H9 (cell line): ENCODE measurements at regions not wholly inside any gene's neighbourhood (a gene's known extent, or its start where the extent isn't known, plus 50 kb on each side); places are given as distances from the start of the nearest gene placed in this dataset.

Experiments
- DNase-seq: peaks from one replicate; pipeline ENCODE4 v3.0.0-alpha.2; 2017
- H2AFZ ChIP-seq: one replicate; pipeline ENCODE4 v1.6.1; 2013; ENCODE audit warnings: mild to moderate bottlenecking, low read length, control low read depth, moderate library complexity
- H2AK5ac ChIP-seq: 2 replicates; pipeline ENCODE4 v1.6.1; 2013; ENCODE audit warnings: low read length, control low read depth, mixed read lengths; ENCODE audit not compliant: insufficient read length
- H2BK120ac ChIP-seq: one replicate; pipeline ENCODE4 v1.6.1; 2013; ENCODE audit warnings: low read depth, mild to moderate bottlenecking, low read length, control low read depth, inconsistent platforms; ENCODE audit not compliant: poor library complexity, severe bottlenecking
- H2BK12ac ChIP-seq: 2 replicates; pipeline ENCODE4 v1.6.1; 2013; ENCODE audit warnings: low read length, control low read depth, mixed read lengths, low read depth; ENCODE audit not compliant: insufficient read length
- H2BK15ac ChIP-seq: 2 replicates; pipeline ENCODE4 v1.6.1; 2013; ENCODE audit warnings: low read depth, low read length, control low read depth
- H2BK20ac ChIP-seq: one replicate; pipeline ENCODE4 v1.6.1; 2013; ENCODE audit warnings: low read depth, mild to moderate bottlenecking, low read length, control low read depth, inconsistent platforms; ENCODE audit not compliant: poor library complexity, severe bottlenecking
- H2BK5ac ChIP-seq: 2 replicates; pipeline ENCODE4 v1.6.1; 2013; ENCODE audit warnings: low read length, control low read depth, mixed read lengths; ENCODE audit not compliant: insufficient read length
- H3K14ac ChIP-seq: 2 replicates; pipeline ENCODE4 v1.6.1; 2013; ENCODE audit warnings: low read length, control low read depth; ENCODE audit not compliant: insufficient read depth
- H3K18ac ChIP-seq: 2 replicates; pipeline ENCODE4 v1.6.1; 2013; ENCODE audit warnings: low read depth, mild to moderate bottlenecking, mixed read lengths, low read length, control low read depth; ENCODE audit not compliant: insufficient read length
- H3K23ac ChIP-seq: 2 replicates; pipeline ENCODE4 v1.6.1; 2013; ENCODE audit warnings: low read length, control low read depth, mixed read lengths, low read depth; ENCODE audit not compliant: insufficient read length
- H3K23me2 ChIP-seq: 2 replicates; pipeline ENCODE4 v1.6.1; 2013; ENCODE audit warnings: low read depth, mild to moderate bottlenecking, mixed read lengths, low read length, control low read depth; ENCODE audit not compliant: insufficient read length, poor library complexity, severe bottlenecking
- H3K27ac ChIP-seq: 2 replicates; pipeline ENCODE4 v1.5.1; 2013; ENCODE audit warnings: low read length, control low read depth, mixed read lengths, low read depth; ENCODE audit not compliant: insufficient read length
- H3K27me3 ChIP-seq: 2 replicates; pipeline ENCODE4 v1.6.1; 2013; ENCODE audit warnings: low read length, control low read depth, inconsistent platforms; ENCODE audit not compliant: insufficient read depth
- H3K4ac ChIP-seq: 2 replicates; pipeline ENCODE4 v1.6.1; 2013; ENCODE audit warnings: low read depth, mild to moderate bottlenecking, control low read depth, inconsistent platforms, low read length, moderate library complexity
- H3K4me1 ChIP-seq: 2 replicates; pipeline ENCODE4 v1.6.1; 2013; ENCODE audit warnings: low read length, control low read depth, inconsistent platforms; ENCODE audit not compliant: insufficient read depth
- H3K4me2 ChIP-seq: 2 replicates; pipeline ENCODE4 v1.6.1; 2013; ENCODE audit warnings: low read length, control low read depth, mixed read lengths; ENCODE audit not compliant: insufficient read length, insufficient read depth
- H3K56ac ChIP-seq: 2 replicates; pipeline ENCODE4 v1.6.1; 2013; ENCODE audit warnings: low read depth, mild to moderate bottlenecking, mixed read lengths, low read length, control low read depth; ENCODE audit not compliant: insufficient read length
- H3K79me1 ChIP-seq: 2 replicates; pipeline ENCODE4 v1.6.1; 2013; ENCODE audit warnings: low read depth, mild to moderate bottlenecking, moderate library complexity, low read length, control low read depth, inconsistent platforms; ENCODE audit not compliant: insufficient read depth, poor library complexity, severe bottlenecking
- H3K79me2 ChIP-seq: 2 replicates; pipeline ENCODE4 v1.6.1; 2013; ENCODE audit warnings: low read length, control low read depth, inconsistent platforms; ENCODE audit not compliant: insufficient read depth
- H3K9ac ChIP-seq: 2 replicates; pipeline ENCODE4 v1.6.1; 2013; ENCODE audit warnings: low read length, control low read depth, mixed read lengths; ENCODE audit not compliant: insufficient read length; ENCODE audit errors: extremely low read depth
- H3K9me3 ChIP-seq: one replicate; pipeline ENCODE4 v1.6.1; 2013; ENCODE audit warnings: low read depth, low read length, inconsistent platforms; ENCODE audit not compliant: control insufficient read depth
- H3T11ph ChIP-seq: one replicate; pipeline ENCODE4 v1.6.1; 2013; ENCODE audit warnings: mild to moderate bottlenecking, low read length, control low read depth, inconsistent platforms
- H4K20me1 ChIP-seq: one replicate; pipeline ENCODE4 v1.6.1; 2013; ENCODE audit not compliant: control insufficient read depth, insufficient read length, insufficient read depth
- H4K5ac ChIP-seq: 2 replicates; pipeline ENCODE4 v1.6.1; 2013; ENCODE audit warnings: low read depth, mild to moderate bottlenecking, mixed read lengths, low read length, control low read depth; ENCODE audit not compliant: insufficient read length
- H4K8ac ChIP-seq: replicated peaks from 2 replicates; pipeline ENCODE4 v1.6.1; 2013; ENCODE audit warnings: low read length, control low read depth, mixed read lengths, low read depth; ENCODE audit not compliant: insufficient read length
- H4K91ac ChIP-seq: 2 replicates; pipeline ENCODE4 v1.6.1; 2013; ENCODE audit warnings: low read depth, mild to moderate bottlenecking, moderate library complexity, mixed read lengths, low read length, control low read depth; ENCODE audit not compliant: insufficient read length
- H3K27ac Mint-ChIP-seq, 3 experiments: 2 replicates in 2 of 3; 3 replicates in 1 of 3; pipeline ENCODE4 v1.8.0; 2020 to 2021; ENCODE audit warnings: mixed read lengths in 3 of 3, mild to moderate bottlenecking in 1 of 3, moderate library complexity in 1 of 3
- H3K27me3 Mint-ChIP-seq: 2 replicates; pipeline ENCODE4 v1.8.0; 2021; ENCODE audit warnings: low read depth, mild to moderate bottlenecking, moderate library complexity, mixed read lengths
- H3K36me3 Mint-ChIP-seq, 3 experiments: 2 replicates in 2 of 3; 3 replicates in 1 of 3; pipeline ENCODE4 v1.8.0; 2020 to 2021; ENCODE audit warnings: low read depth in 3 of 3, mixed read lengths in 3 of 3; ENCODE audit not compliant: insufficient read depth in 1 of 3
- H3K4me1 Mint-ChIP-seq, 2 experiments: 2 replicates each; pipeline ENCODE4 v1.8.0; 2020; ENCODE audit warnings: mixed read lengths in 2 of 2
- H3K4me3 Mint-ChIP-seq, 2 experiments: 2 replicates in 1 of 2; 3 replicates in 1 of 2; pipeline ENCODE4 v1.8.0; 2020 to 2021; ENCODE audit warnings: mild to moderate bottlenecking in 2 of 2, mixed read lengths in 2 of 2, moderate library complexity in 1 of 2
- H3K9me3 Mint-ChIP-seq, 2 experiments: 2 replicates in 1 of 2; 3 replicates in 1 of 2; pipeline ENCODE4 v1.8.0; 2020; ENCODE audit warnings: mild to moderate bottlenecking in 2 of 2, mixed read lengths in 2 of 2, moderate library complexity in 1 of 2
- CTCF ChIP-seq: fragments of 200-600 bp; sonication (generic); conservative IDR thresholded peaks from 3 replicates; pipeline ENCODE4 v1.8.0; 2021; ENCODE audit warnings: antibody characterized with exemption, mild to moderate bottlenecking
- WGBS: extraction: QIAGEN DNeasy Blood & Tissue Kit; methylation state at CpG from one replicate; pipeline ENCODE4 v1.1.7; 2013; ENCODE audit warnings: missing lambda C conversion rate, low lambda C conversion rate, mixed read lengths; ENCODE audit not compliant: insufficient read length; ENCODE audit errors: extremely low coverage; 5-methylcytosine and 5-hydroxymethylcytosine counted together

GRCh38 chr15:85934691-85935090, 140.0 kb upstream of the KLHL25 start:
- H3K27ac Mint-ChIP-seq: no peak overlapping the region
- Histone ChIP-seq H3K27me3 (no peaks in the 10 kb centered on the region), H3K27ac (no peak overlapping the region), H3T11ph (no peak overlapping the region), H3K79me2 (no peaks in the 10 kb centered on the region), H2AFZ (no peak overlapping the region), H3K9me3 (no peaks in the 10 kb centered on the region), H3K56ac (no peak overlapping the region), H3K14ac (no peak overlapping the region), H2BK15ac (no peak overlapping the region), H2BK5ac (no peak overlapping the region), H3K23ac (no peak overlapping the region), H3K4me1 (no peaks in the 10 kb centered on the region), H3K4ac (no peak overlapping the region), H3K9ac (no peak overlapping the region), H2BK120ac (no peak overlapping the region), H2BK20ac (no peak overlapping the region), H3K4me2 (no peak overlapping the region), H3K23me2 (no peaks in the 10 kb centered on the region), H4K8ac (no peak overlapping the region), H4K20me1 (no peaks in the 10 kb centered on the region), H4K91ac (no peak overlapping the region), H4K5ac (no peak overlapping the region), H2AK5ac (no peak overlapping the region), H2BK12ac (no peak overlapping the region), H3K18ac (no peak overlapping the region), H3K79me1 (no peaks in the 10 kb centered on the region)
- H3K36me3 Mint-ChIP-seq: no peaks in the 10 kb centered on the region
- peaks cover 8 to 11% of the 10 kb centered on the region in 2 experiments for H3K4me1 Mint-ChIP-seq
- no peak for TF ChIP-seq CTCF
- H3K27me3 Mint-ChIP-seq: no peaks in the 10 kb centered on the region; the same call in 1 of the 2 replicates
- no peak for DNase-seq
- peaks cover 0 to 3% of the 10 kb centered on the region in 2 experiments; a peak in 1 of 5 replicates for H3K9me3 Mint-ChIP-seq
- WGBS: no CpG with 5 or more reads among the region's 2 CpGs
- H3K4me3 Mint-ChIP-seq: no peak overlapping the region
